SH-SY5Y (cell line): ENCODE measurements at regions not wholly inside any gene's neighbourhood (a gene's known extent, or its start where the extent isn't known, plus 50 kb on each side); places are given as distances from the start of the nearest gene placed in this dataset.

Experiments used
- GATA2 ChIP-seq: IDR thresholded peaks from 2 replicates; pipeline ENCODE4 v1.6.1; 2011; ENCODE audit warnings: mild to moderate bottlenecking, low read depth, low read length
- GATA3 ChIP-seq: IDR thresholded peaks from 2 replicates; pipeline ENCODE4 v1.6.1; 2011; ENCODE audit warnings: low read depth, mild to moderate bottlenecking, low read length, moderate library complexity

DNA sequence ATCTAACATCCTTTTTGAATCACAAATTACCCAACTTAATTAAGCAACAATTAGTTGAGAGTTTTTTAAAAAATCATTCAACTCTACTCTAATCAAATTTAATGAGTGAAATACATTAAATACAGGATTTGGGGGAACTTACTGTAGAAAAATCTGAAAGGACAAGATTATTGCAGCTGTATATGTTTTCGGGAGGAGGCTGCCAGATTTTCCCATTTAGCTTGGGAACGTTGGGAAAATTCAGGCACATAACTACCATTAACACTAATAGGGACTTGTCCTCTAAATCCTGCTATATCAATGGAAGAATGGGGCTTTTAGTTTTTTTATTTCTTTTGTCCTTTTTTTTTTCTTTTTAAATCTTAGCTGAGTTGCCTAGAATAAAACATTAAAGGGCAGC lies 691.4 kb upstream of the FZD8 start:
- TF ChIP-seq GATA3 (no peak), GATA2 (no peak)

DNA sequence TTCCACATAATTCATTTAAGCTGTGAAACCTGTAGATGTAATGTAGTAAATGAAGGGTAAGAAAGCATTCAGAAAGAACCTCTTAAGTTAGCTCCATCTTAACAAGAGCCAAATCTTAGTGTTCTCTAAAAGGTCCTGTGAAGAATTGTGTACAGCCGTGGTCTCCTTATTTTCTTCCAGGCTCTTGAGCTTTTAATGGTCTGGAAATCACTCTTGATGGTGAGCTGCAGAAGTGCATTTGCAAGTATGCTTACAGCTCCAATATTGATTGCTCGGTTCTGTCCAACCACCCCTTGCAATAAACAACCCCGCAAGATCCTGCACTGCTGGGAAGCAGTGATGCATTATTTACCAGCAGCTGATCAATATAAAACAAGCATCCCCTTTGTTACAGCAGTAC lies 690.8 kb upstream of the FZD8 start:
- TF ChIP-seq GATA2 (no peak), GATA3 (no peak)

- no peak for TF ChIP-seq GATA3
Measured at GRCh38 chr10:36331121-36331520, 689.0 kb upstream of the FZD8 start.

- TF ChIP-seq GATA3 (peak; percentile 83), GATA2 (peak; percentile 84)
Measured at GRCh38 chr10:36325815-36326214, 683.7 kb upstream of the FZD8 start.

DNA sequence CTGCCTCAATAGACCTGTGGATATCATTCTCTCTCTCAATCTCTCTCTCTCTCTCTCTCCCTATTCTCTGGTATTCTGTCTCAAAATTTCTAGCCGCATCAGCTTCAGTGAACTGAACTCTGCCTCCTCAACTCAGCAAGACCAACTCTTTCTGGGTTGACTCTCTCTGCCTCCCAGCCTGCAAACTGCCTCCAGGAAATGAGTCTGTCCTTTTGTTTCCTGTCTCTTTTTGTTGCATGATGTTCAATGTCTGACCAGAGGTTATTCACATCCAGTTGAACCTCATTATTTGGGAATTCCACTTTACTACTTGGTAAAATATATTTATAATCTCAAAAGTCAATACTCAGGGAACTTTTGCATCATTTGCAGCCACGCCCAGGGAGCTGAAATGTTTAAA lies 682.7 kb upstream of the FZD8 start:
- TF ChIP-seq GATA3 (no peak), GATA2 (no peak)

- no peak for TF ChIP-seq GATA2
- TF ChIP-seq GATA3 = no peak
Measured at GRCh38 chr10:36313142-36313541, 671.0 kb upstream of the FZD8 start.

- no peak for TF ChIP-seq GATA2
- no peak for TF ChIP-seq GATA3
Measured at GRCh38 chr10:36303896-36304295, 661.8 kb upstream of the FZD8 start.

DNA sequence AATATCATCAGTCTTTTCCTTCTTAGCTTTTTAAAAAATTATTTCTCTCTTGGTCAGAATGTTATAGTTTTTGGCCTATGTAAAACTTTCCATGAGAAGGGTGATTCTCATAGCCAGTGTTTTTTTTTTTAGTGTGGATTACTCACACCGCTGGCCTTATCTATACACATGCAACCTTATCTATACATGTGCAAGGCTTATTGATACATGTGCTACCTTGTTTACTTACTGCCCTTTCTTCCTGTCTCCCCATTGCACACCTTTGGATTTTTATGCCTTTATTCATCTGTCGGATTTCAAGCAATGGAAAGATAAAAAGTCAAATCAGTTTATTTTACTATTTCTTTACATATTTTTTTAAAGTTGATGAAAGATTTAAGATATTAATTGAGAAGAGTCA lies 660.0 kb upstream of the FZD8 start:
- TF ChIP-seq GATA3 = no peak
- no peak for TF ChIP-seq GATA2

GRCh38 chr10:36301539-36301938 lies 659.4 kb upstream of the FZD8 start:
- TF ChIP-seq GATA2 (no peak), GATA3 (no peak)

DNA sequence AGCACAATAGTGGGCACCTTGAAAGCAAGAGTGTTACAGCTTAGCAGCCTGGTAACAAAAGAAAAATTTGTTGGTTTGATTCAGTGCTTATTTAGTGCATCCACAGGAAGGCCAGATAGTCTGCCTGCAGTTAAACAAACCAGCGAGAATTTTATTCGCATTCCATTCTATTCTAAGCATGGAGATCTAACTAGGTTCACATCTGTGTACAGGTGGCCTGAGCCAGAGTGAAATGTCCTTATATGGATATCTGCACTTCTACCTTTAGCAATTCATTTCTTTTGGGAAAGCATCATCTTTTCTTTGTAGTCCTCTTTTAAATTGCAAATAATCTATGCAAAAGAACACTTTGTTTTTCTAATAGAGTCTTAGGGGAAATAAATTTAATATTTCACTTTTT lies 659.0 kb upstream of the FZD8 start:
- TF ChIP-seq GATA3 = no peak
- no peak for TF ChIP-seq GATA2

- no peak for TF ChIP-seq GATA2
- no peak for TF ChIP-seq GATA3
Measured at GRCh38 chr10:36283827-36284226, 641.7 kb upstream of the FZD8 start.

DNA sequence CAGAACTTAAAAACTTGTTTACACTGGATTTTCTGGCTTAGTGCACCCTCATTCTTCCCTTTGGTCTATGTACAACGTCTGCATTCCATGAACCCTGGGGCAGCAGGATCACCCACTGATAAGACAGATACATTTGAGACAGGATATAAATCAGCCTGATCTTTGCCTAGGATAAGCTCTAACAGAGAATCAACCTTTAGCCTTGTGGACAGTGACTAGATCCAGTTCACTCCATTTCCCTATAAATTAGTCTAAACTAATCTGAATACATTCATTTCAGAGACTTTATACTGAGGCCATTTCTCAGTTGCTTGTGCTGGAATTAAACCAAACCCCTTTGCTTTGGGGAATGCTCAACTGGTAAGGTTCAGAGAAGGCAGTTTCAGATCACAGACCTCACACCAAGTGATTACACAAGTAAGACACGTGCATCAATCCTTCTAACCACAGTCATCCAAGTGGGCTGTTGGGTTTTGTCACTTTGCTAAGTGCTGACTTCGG lies 639.8 kb upstream of the FZD8 start:
- TF ChIP-seq GATA3 (peak; percentile 90), GATA2 (peak; percentile 94)

DNA sequence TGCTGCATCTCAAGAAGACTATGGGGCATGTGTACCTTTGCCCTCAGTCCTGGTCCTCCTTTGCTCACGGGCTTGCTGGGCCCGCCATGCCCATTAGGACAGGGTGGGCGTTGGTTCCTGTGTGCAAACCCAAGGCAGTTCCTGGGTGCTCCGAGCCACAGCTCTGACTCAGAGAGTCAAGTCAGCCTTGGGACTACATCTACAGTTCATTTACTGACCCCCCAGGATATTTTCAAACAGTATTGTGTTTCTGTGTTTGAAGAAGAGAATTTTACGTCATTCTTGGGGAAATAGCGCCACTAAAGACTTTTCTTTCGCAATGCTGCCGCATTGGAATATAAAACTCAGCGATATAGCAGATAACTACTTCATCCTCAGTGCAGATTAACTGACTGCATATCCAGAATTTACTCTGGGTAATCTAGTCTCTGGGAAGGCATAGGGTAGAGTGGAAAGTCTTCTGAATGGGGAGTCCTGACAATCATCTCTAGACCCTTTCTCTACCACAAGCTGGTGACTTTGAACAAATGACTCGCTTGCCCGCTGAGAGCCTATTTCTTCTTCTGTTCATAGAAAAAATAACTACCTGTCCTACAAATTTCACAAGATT lies 638.9 kb upstream of the FZD8 start:
- TF ChIP-seq GATA2 (no peak), GATA3 (no peak)

- TF ChIP-seq GATA3 (no peak), GATA2 (no peak)
Measured at GRCh38 chr10:36280321-36280741, 638.2 kb upstream of the FZD8 start.

DNA sequence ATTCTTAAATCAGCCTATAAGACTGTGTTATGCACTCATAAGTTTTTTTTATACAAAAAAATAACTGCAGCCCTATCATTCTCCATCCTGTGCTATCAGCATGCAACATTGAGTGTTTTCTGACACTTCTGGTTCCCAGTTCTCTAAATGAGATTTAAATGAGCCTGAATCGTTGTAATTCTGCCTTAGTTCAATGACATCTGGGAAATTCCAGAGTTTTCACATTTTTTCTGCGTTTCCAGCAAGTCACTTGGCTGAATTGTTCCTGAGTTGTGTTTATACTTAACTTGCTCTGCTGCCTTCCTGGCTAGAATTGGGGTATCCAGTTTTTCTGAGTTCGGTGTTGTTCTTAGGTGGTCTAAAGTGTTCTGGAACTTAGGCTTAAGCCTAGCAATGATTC lies 636.1 kb upstream of the FZD8 start:
- no peak for TF ChIP-seq GATA2
- no peak for TF ChIP-seq GATA3

GRCh38 chr10:36277459-36277858 lies 635.4 kb upstream of the FZD8 start:
- no peak for TF ChIP-seq GATA2
- TF ChIP-seq GATA3 = no peak
